GM12878 (cell line): ENCODE measurements at regions not wholly inside any gene's neighbourhood (a gene's known extent, or its start where the extent isn't known, plus 50 kb on each side); places are given as distances from the start of the nearest gene placed in this dataset.

Experiments
- ATAC-seq: fragments of 200-7000 bp; cut with Tn5 transposase; 3 replicates; pipeline ENCODE4 v1.9.1; 2020; ENCODE audit warnings: mild to moderate bottlenecking, moderate library complexity
- BruUV-seq: library from RNA; stranded (reverse); fragments of 400-500 nt; replicated peaks from 2 replicates; lab custom pipeline; 2021; lab: Mats Ljungman, UMichigan
- CTCF ChIA-PET: fragments of 300-600 bp; sonication (Branson Sonifier 250); formaldehyde crosslinking; extraction: SDS; loops from one replicate; lab custom pipeline; 2021; ENCODE audit warnings: inconsistent platforms; lab: Yijun Ruan, JAX
- POLR2A ChIA-PET: fragments of 350-600 bp; formaldehyde crosslinking; extraction: SDS; loops from one replicate; lab custom pipeline; 2021; ENCODE audit warnings: inconsistent platforms; lab: Charles Lee
- RAD21 ChIA-PET: fragments of 300-600 bp; sonication (Branson Sonifier 250); formaldehyde crosslinking; loops from one replicate; lab custom pipeline; 2023; ENCODE audit warnings: antibody characterized with exemption; ENCODE audit not compliant: unreplicated experiment; lab: Charles Lee
- SMC1A ChIA-PET: fragments of 300-600 bp; sonication (Branson Sonifier 250); formaldehyde crosslinking; loops from one replicate; lab custom pipeline; 2023; ENCODE audit not compliant: unreplicated experiment, uncharacterized antibody; lab: Charles Lee
- DNase-seq: peaks from one replicate; pipeline ENCODE4 v3.0.0-alpha.2; 2011; ENCODE audit warnings: low read depth, low spot score
- FAIRE-seq: peaks from 3 replicates; lab custom pipeline; 2011; peaks lifted over from hg19 to GRCh38; lab: Jason Lieb, UNC
- H2AFZ ChIP-seq: 2 replicates; pipeline ENCODE4 v1.6.0; 2011; ENCODE audit warnings: low read depth, low read length, control low read depth; ENCODE audit not compliant: control insufficient read depth
- H3K27ac ChIP-seq: 2 replicates; pipeline ENCODE4 v1.5.1; 2011; ENCODE audit warnings: control low read depth; ENCODE audit not compliant: control insufficient read depth, insufficient read depth
- H3K27me3 ChIP-seq, 2 experiments: replicated peaks in 1 of 2; 2 replicates each; pipeline versions ENCODE4 v1.6.0 to v1.6.1; 2011; ENCODE audit warnings: low read length in 1 of 2; ENCODE audit not compliant: control insufficient read depth in 2 of 2, insufficient read depth in 2 of 2
- H3K36me3 ChIP-seq, 2 experiments: 2 replicates each; pipeline ENCODE4 v1.5.1; 2011; ENCODE audit warnings: low read length in 1 of 2; ENCODE audit not compliant: control insufficient read depth in 2 of 2, insufficient read depth in 2 of 2
- H3K4me1 ChIP-seq: 2 replicates; pipeline ENCODE4 v1.6.1; 2011; ENCODE audit warnings: mild to moderate bottlenecking, low read length, moderate library complexity, mixed read lengths; ENCODE audit not compliant: control insufficient read depth, insufficient read depth
- H3K4me2 ChIP-seq: 2 replicates; pipeline ENCODE4 v1.6.0; 2011; ENCODE audit warnings: control low read depth; ENCODE audit not compliant: control insufficient read depth, insufficient read depth
- H3K4me3 ChIP-seq: fragments of 200-600 bp; sonication (generic); 2 replicates; pipeline ENCODE4 v1.5.1; 2016
- H3K79me2 ChIP-seq: 2 replicates; pipeline ENCODE4 v1.6.0; 2011; ENCODE audit warnings: low read length; ENCODE audit not compliant: control insufficient read depth, insufficient read depth
- H3K9ac ChIP-seq: 2 replicates; pipeline ENCODE4 v1.8.0; 2011; ENCODE audit warnings: low read length, control low read depth, mixed read lengths; ENCODE audit not compliant: control insufficient read depth, insufficient read depth
- H3K9me3 ChIP-seq: replicated peaks from 3 replicates; pipeline ENCODE4 v1.5.1; 2011; ENCODE audit warnings: mild to moderate bottlenecking, low read length; ENCODE audit not compliant: control insufficient read depth, insufficient read depth
- H4K20me1 ChIP-seq: 2 replicates; pipeline ENCODE4 v1.6.0; 2011; ENCODE audit not compliant: control insufficient read depth, insufficient read depth
- BCLAF1 ChIP-seq: fragments of 450-650 bp; IDR thresholded peaks from 2 replicates; pipeline ENCODE4 v1.6.1; 2017; ENCODE audit warnings: antibody characterized with exemption, mild to moderate bottlenecking, moderate library complexity
- CHD1 ChIP-seq: IDR thresholded peaks from 2 replicates; pipeline ENCODE4 v1.6.1; 2012; ENCODE audit warnings: low read depth, low read length, improper control_type of control experiment
- ESRRA ChIP-seq: IDR thresholded peaks from 2 replicates; pipeline ENCODE4 v1.6.1; 2012; ENCODE audit warnings: mild to moderate bottlenecking, low read length, improper control_type of control experiment
- ETV6 ChIP-seq, 2 experiments: fragments of 450-650 bp in 1 of 2; IDR thresholded peaks in 1 of 2; conservative IDR thresholded peaks in 1 of 2; 2 replicates each; pipeline ENCODE4 v1.6.1; 2014; ENCODE audit warnings: antibody characterized with exemption in 1 of 2, borderline replicate concordance in 1 of 2, low read depth in 1 of 2, mild to moderate bottlenecking in 1 of 2, moderate library complexity in 1 of 2
- HCFC1 ChIP-seq: fragments of 150-350 bp; IDR thresholded peaks from 2 replicates; pipeline ENCODE4 v1.6.1; 2014; ENCODE audit warnings: low read length
- IRF4 ChIP-seq: IDR thresholded peaks from 2 replicates; pipeline ENCODE4 v1.6.1; 2011; ENCODE audit warnings: low read depth, low read length
- KLF5 ChIP-seq: fragments of 450-650 bp; IDR thresholded peaks from 2 replicates; pipeline ENCODE4 v1.6.1; 2014; ENCODE audit warnings: mild to moderate bottlenecking; ENCODE audit not compliant: partially characterized antibody
- PAX8 ChIP-seq: fragments of 450-650 bp; IDR thresholded peaks from 2 replicates; pipeline ENCODE4 v1.6.1; 2017; ENCODE audit warnings: mild to moderate bottlenecking, moderate library complexity
- PML ChIP-seq: IDR thresholded peaks from 2 replicates; pipeline ENCODE4 v1.6.1; 2012; ENCODE audit warnings: low read length, inconsistent platforms
- POU2F2 ChIP-seq: IDR thresholded peaks from 3 replicates; pipeline ENCODE4 v1.6.1; 2011; ENCODE audit warnings: low read depth, mild to moderate bottlenecking, low read length, borderline replicate concordance
- RFX5 ChIP-seq: IDR thresholded peaks from 2 replicates; pipeline ENCODE4 v1.6.1; 2011; ENCODE audit warnings: low read depth, low read length, improper control_type of control experiment
- RUNX3 ChIP-seq: IDR thresholded peaks from 2 replicates; pipeline ENCODE4 v1.6.1; 2012; ENCODE audit warnings: low read length, inconsistent platforms
- SP1 ChIP-seq: IDR thresholded peaks from one replicate; pipeline ENCODE4 v1.6.1; 2011; ENCODE audit warnings: low read depth, low read length
- SUZ12 ChIP-seq: fragments of 200-600 bp; sonication (generic); IDR thresholded peaks from one replicate; pipeline ENCODE4 v1.6.1; 2018; ENCODE audit warnings: antibody characterized with exemption, mild to moderate bottlenecking; ENCODE audit not compliant: unreplicated experiment
- TARDBP ChIP-seq: IDR thresholded peaks from 2 replicates; pipeline ENCODE4 v1.6.1; 2016; ENCODE audit warnings: borderline replicate concordance
- TCF7 ChIP-seq: IDR thresholded peaks from 2 replicates; pipeline ENCODE4 v1.6.1; 2014; ENCODE audit warnings: antibody characterized with exemption, borderline replicate concordance
- WGBS: methylation state at CpG from one replicate; pipeline ENCODE4 v1.1.6; 2016; ENCODE audit warnings: low lambda C conversion rate; ENCODE audit not compliant: insufficient replicate concordance, insufficient coverage; ENCODE audit errors: missing lambda C conversion rate; 5-methylcytosine and 5-hydroxymethylcytosine counted together
- in situ Hi-C: fragments of 300-500 bp; cut with MboI; formaldehyde crosslinking; loops from 9 replicates; pipeline ENCODE4 v1.14.3; 2018; ENCODE audit warnings: mixed read lengths
- intact Hi-C: fragments of 100-400 bp; cut with micrococcal nuclease; formaldehyde crosslinking; loops from one replicate; pipeline ENCODE4 v1.14.2; 2022; ENCODE audit not compliant: unreplicated experiment
- TF ChIP-seq, protein P1 (sequence below): fragments of 450-650 bp; IDR thresholded peaks from 2 replicates; pipeline ENCODE4 v1.6.1; 2017; ENCODE audit warnings: mild to moderate bottlenecking, moderate library complexity

GRCh38 chr15:97680606-97681220, 279.8 kb upstream of the ARRDC4 start (continued):
- TF ChIP-seq, protein P1, sequence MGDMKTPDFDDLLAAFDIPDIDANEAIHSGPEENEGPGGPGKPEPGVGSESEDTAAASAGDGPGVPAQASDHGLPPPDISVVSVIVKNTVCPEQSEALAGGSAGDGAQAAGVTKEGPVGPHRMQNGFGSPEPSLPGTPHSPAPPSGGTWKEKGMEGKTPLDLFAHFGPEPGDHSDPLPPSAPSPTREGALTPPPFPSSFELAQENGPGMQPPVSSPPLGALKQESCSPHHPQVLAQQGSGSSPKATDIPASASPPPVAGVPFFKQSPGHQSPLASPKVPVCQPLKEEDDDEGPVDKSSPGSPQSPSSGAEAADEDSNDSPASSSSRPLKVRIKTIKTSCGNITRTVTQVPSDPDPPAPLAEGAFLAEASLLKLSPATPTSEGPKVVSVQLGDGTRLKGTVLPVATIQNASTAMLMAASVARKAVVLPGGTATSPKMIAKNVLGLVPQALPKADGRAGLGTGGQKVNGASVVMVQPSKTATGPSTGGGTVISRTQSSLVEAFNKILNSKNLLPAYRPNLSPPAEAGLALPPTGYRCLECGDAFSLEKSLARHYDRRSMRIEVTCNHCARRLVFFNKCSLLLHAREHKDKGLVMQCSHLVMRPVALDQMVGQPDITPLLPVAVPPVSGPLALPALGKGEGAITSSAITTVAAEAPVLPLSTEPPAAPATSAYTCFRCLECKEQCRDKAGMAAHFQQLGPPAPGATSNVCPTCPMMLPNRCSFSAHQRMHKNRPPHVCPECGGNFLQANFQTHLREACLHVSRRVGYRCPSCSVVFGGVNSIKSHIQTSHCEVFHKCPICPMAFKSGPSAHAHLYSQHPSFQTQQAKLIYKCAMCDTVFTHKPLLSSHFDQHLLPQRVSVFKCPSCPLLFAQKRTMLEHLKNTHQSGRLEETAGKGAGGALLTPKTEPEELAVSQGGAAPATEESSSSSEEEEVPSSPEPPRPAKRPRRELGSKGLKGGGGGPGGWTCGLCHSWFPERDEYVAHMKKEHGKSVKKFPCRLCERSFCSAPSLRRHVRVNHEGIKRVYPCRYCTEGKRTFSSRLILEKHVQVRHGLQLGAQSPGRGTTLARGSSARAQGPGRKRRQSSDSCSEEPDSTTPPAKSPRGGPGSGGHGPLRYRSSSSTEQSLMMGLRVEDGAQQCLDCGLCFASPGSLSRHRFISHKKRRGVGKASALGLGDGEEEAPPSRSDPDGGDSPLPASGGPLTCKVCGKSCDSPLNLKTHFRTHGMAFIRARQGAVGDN = no peak
- TF ChIP-seq, all 136 proteins: peak for 0

GRCh38 chr15:97683831-97684230, 276.7 kb upstream of the ARRDC4 start:
- Histone ChIP-seq H3K4me1 (no peaks in the 10 kb centered on the region), H3K79me2 (no peaks in the 10 kb centered on the region), H2AFZ (no peak overlapping the region), H3K4me3 (no peak overlapping the region), H3K27me3 (no peaks in the 10 kb centered on the region), H3K36me3 (no peaks in the 10 kb centered on the region), H3K9ac (no peak overlapping the region), H3K4me2 (no peak overlapping the region), H4K20me1 (no peaks in the 10 kb centered on the region), H3K27ac (no peak overlapping the region), H3K9me3 (no peaks in the 10 kb centered on the region)
- SMC1A ChIA-PET = no interaction called here
- CTCF ChIA-PET = no interaction called here
- POLR2A ChIA-PET = no interaction called here
- BruUV-seq = no TSS peak
- FAIRE-seq (no peak), ATAC-seq (no peak), DNase-seq (no peak)
- in situ Hi-C loops = no loop called here
- RAD21 ChIA-PET = no interaction called here
- intact Hi-C loops = no loop called here
- 0% methylated on average over 3 of the region's 3 CpGs for WGBS
- TF ChIP-seq TARDBP (no peak), PAX8 (no peak), ETV6 (conservative IDR thresholded peaks at IDR 0.05 in 1 of 2, IDR thresholded peaks at IDR 0.05 in 1 of 2; ENCODE audit: borderline replicate concordance in 1 of 2, low read depth in 1 of 2) (no peak), PML (no peak), RUNX3 (no peak), RFX5 (no peak), CHD1 (no peak), KLF5 (no peak), BCLAF1 (no peak), SUZ12 (no peak), ESRRA (no peak), IRF4 (no peak), TCF7 (no peak), HCFC1 (no peak), POU2F2 (no peak), SP1 (no peak)
